Peyer's patch (tissue), 4 donors: ENCODE measurements at regions not wholly inside any gene's neighbourhood (a gene's known extent, or its start where the extent isn't known, plus 50 kb on each side); places are given as distances from the start of the nearest gene placed in this dataset.

Source experiments
- DNase-seq, 3 donors: peaks; one replicate each; pipeline ENCODE4 v3.0.0-alpha.2; 2017 to 2019
- H3K27ac ChIP-seq, 4 donors: fragments of 200-600 bp; sonication (generic); one replicate each; pipeline ENCODE4 v1.5.1; 2016 to 2019
- H3K27me3 ChIP-seq, 2 donors: fragments of 200-600 bp; sonication (generic); one replicate each; pipeline ENCODE4 v1.5.1; 2019
- H3K36me3 ChIP-seq, 3 donors: fragments of 200-600 bp; sonication (generic); one replicate each; pipeline ENCODE4 v1.5.1; 2016 to 2019
- H3K4me1 ChIP-seq, 4 donors: fragments of 200-600 bp; sonication (generic); one replicate each; pipeline ENCODE4 v1.5.1; 2016 to 2019
- H3K4me3 ChIP-seq, 4 donors: fragments of 200-600 bp; sonication (generic); 1 replicate in 3 of 4; 2 replicates in 1 of 4; pipeline ENCODE4 v1.5.1; 2016 to 2019; ENCODE audit warnings: mild to moderate bottlenecking in 1 of 4
- H3K9me3 ChIP-seq, 4 donors: fragments of 200-600 bp; sonication (generic); one replicate each; pipeline ENCODE4 v1.5.1; 2016 to 2019; ENCODE audit warnings: mild to moderate bottlenecking in 1 of 4
- CTCF ChIP-seq, 6 experiments: fragments of 450-650 bp in 4 of 6; fragments of 200-600 bp in 2 of 6; sonication (generic) in 1 of 6; IDR thresholded peaks; one replicate each; pipeline ENCODE4 v1.5.1; 2017 to 2019; ENCODE audit warnings: antibody characterized with exemption in 6 of 6, mild to moderate bottlenecking in 3 of 6, moderate library complexity in 1 of 6
- POLR2A ChIP-seq, 2 donors: fragments of 450-650 bp; IDR thresholded peaks; one replicate each; pipeline ENCODE4 v1.5.1; 2017; ENCODE audit warnings: antibody characterized with exemption in 2 of 2, mild to moderate bottlenecking in 2 of 2, moderate library complexity in 2 of 2

GRCh38 chr4:33270403-33270802, 2550.2 kb downstream of the PCDH7 start:
- no peak for DNase-seq
- Histone ChIP-seq H3K4me3 (no peak overlapping the region), H3K9me3 (no peaks in the 10 kb centered on the region), H3K4me1 (no peaks in the 10 kb centered on the region), H3K27me3 (no peaks in the 10 kb centered on the region), H3K36me3 (no peaks in the 10 kb centered on the region), H3K27ac (no peak overlapping the region)
- TF ChIP-seq CTCF (IDR thresholded peaks at IDR 0.05) (no peak), POLR2A (IDR thresholded peaks at IDR 0.05) (no peak)

- TF ChIP-seq POLR2A (IDR thresholded peaks at IDR 0.05) (no peak), CTCF (IDR thresholded peaks at IDR 0.05) (no peak)
- Histone ChIP-seq H3K27ac (no peak overlapping the region), H3K4me3 (no peak overlapping the region), H3K9me3 (no peaks in the 10 kb centered on the region), H3K27me3 (no peaks in the 10 kb centered on the region), H3K4me1 (no peaks in the 10 kb centered on the region), H3K36me3 (no peaks in the 10 kb centered on the region)
- DNase-seq: no peak
These were observed 2552.6 kb downstream of the PCDH7 start for GRCh38 chr4:33272722-33273121.

- Histone ChIP-seq H3K27ac (no peak overlapping the region), H3K27me3 (no peaks in the 10 kb centered on the region), H3K4me3 (no peak overlapping the region), H3K4me1 (no peaks in the 10 kb centered on the region), H3K9me3 (no peaks in the 10 kb centered on the region), H3K36me3 (no peaks in the 10 kb centered on the region)
- TF ChIP-seq CTCF (IDR thresholded peaks at IDR 0.05): no peak
- TF ChIP-seq POLR2A (IDR thresholded peaks at IDR 0.05): no peak
- no peak for DNase-seq
These were observed 2563.6 kb downstream of the PCDH7 start for GRCh38 chr4:33283818-33284217.

GRCh38 chr4:33296876-33297455, 2576.8 kb downstream of the PCDH7 start:
- Histone ChIP-seq H3K4me1 (no peaks in the 10 kb centered on the region), H3K27ac (no peak overlapping the region), H3K4me3 (no peak overlapping the region), H3K27me3 (no peaks in the 10 kb centered on the region), H3K9me3 (no peaks in the 10 kb centered on the region), H3K36me3 (no peaks in the 10 kb centered on the region)
- DNase-seq: no peak
- TF ChIP-seq POLR2A (IDR thresholded peaks at IDR 0.05): no peak
- TF ChIP-seq CTCF (IDR thresholded peaks at IDR 0.05): no peak

- Histone ChIP-seq H3K27me3 (no peaks in the 10 kb centered on the region), H3K36me3 (no peaks in the 10 kb centered on the region), H3K9me3 (no peaks in the 10 kb centered on the region), H3K4me3 (no peak overlapping the region), H3K4me1 (no peaks in the 10 kb centered on the region), H3K27ac (no peak overlapping the region)
- TF ChIP-seq POLR2A (IDR thresholded peaks at IDR 0.05): no peak
- TF ChIP-seq CTCF (IDR thresholded peaks at IDR 0.05): no peak
- no peak for DNase-seq
These were observed 2582.2 kb downstream of the PCDH7 start for GRCh38 chr4:33302321-33302720.

- DNase-seq: no peak
- Histone ChIP-seq H3K27ac (no peak overlapping the region), H3K4me1 (no peaks in the 10 kb centered on the region), H3K36me3 (no peaks in the 10 kb centered on the region), H3K9me3 (no peaks in the 10 kb centered on the region), H3K27me3 (no peaks in the 10 kb centered on the region), H3K4me3 (no peak overlapping the region)
- no peak for TF ChIP-seq CTCF (IDR thresholded peaks at IDR 0.05)
- no peak for TF ChIP-seq POLR2A (IDR thresholded peaks at IDR 0.05)
These were observed 2586.0 kb downstream of the PCDH7 start for GRCh38 chr4:33306131-33306530.
